DMS53 (cell line): ENCODE measurements at regions not wholly inside any gene's neighbourhood (a gene's known extent, or its start where the extent isn't known, plus 50 kb on each side); places are given as distances from the start of the nearest gene placed in this dataset.

Experiments used
- DNase-seq: peaks from one replicate; lab custom pipeline; 2025; lab: John Stamatoyannopoulos, UW

DNA sequence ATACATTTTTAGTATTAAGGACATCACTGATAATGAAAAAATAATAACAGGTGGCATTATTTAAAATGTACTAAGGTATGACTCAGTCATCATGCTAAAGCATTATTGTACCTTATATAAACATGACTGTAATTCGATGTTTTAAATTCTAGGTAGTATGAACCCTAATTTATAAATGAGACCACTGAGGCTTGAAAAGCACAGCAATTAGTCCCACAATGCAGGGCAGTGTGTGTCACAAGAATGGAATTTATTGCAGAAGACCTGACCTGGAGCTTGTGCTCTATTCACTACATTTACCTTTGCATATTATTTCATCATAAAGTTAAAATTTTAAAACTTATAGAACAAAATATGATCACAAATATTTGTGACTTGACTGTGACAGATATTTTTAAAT is 358.5 kb upstream of the DSEL start:
- DNase-seq: peak; percentile 15

GRCh38 chr18:67865400-67865799 is 348.9 kb upstream of the DSEL start:
- no peak for DNase-seq

- DNase-seq: peak; percentile 35
Measured at GRCh38 chr18:67864677-67865340, 348.3 kb upstream of the DSEL start.

GRCh38 chr18:67862069-67862468 is 345.5 kb upstream of the DSEL start:
- DNase-seq: no peak

DNA sequence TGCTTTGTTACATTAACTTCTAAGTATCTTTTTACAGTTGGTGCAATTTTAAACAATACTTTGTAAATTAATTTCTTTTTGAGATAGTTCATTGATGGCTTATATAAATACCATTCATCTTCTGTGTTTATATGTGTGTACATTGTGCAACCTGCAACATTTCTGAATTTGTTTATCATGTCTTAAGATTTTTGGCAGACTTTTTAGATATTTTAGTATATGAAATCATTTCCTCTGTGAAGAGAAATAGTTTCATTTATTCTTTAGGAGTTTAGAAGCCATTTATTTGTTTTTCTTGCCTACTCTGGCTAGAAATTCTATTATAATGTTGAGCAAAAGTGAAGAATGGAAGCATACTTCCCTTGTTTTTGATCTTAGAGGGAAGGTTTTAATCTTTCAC is 337.8 kb upstream of the DSEL start:
- no peak for DNase-seq

GRCh38 chr18:67846422-67847098 is 330.0 kb upstream of the DSEL start:
- DNase-seq: no peak

- DNase-seq: peak; percentile 49
Measured at GRCh38 chr18:67845035-67845434, 328.5 kb upstream of the DSEL start.

DNA sequence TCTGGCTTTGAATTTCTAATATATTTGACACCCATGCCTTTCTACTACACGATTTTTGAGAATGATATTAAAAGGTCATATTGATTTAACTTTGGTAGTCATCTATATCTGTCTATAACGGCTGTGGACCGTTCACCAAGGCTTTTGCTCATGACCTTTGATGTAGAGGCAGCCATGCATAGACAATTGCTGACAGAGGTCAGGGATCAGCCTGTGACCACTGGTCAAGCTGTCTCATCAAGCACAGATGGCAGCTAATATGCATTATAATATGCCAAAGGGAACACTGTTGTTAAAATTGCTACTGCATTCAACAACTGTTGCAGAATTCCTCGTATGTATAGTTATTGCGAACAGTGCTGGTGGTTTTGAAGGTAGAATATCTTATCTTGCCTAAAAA is 323.9 kb upstream of the DSEL start:
- no peak for DNase-seq

- DNase-seq: no peak
Measured at GRCh38 chr18:67818432-67818831, 301.9 kb upstream of the DSEL start.

- DNase-seq: no peak
Measured at GRCh38 chr18:67815280-67815679, 298.8 kb upstream of the DSEL start.

- DNase-seq: no peak
Measured at GRCh38 chr18:67813380-67814028, 297.0 kb upstream of the DSEL start.

GRCh38 chr18:67805261-67805660 is 288.7 kb upstream of the DSEL start:
- DNase-seq: peak; percentile 79

DNA sequence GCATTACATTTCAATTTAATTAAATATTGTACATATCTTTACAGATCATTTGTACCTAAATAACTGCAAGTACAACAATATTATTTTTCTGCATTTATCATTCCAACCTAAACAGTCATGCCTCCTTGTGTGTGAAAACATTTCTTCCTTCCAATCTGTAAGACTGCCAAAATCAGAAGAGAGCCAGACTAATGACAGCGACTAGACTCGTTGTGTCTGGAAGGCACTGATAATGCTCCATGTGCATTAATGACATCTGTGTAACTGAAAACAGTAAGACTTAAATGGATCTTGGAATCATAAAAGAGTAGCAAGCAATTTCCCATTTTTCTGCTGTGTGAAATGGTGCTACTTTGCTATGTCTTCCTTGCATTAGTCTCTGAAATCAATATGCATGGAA is 278.0 kb upstream of the DSEL start:
- DNase-seq: no peak

- DNase-seq: no peak
Measured at GRCh38 chr18:67790527-67790926, 274.0 kb upstream of the DSEL start.

- no peak for DNase-seq
Measured at GRCh38 chr18:67789165-67789545, 272.6 kb upstream of the DSEL start.

DNA sequence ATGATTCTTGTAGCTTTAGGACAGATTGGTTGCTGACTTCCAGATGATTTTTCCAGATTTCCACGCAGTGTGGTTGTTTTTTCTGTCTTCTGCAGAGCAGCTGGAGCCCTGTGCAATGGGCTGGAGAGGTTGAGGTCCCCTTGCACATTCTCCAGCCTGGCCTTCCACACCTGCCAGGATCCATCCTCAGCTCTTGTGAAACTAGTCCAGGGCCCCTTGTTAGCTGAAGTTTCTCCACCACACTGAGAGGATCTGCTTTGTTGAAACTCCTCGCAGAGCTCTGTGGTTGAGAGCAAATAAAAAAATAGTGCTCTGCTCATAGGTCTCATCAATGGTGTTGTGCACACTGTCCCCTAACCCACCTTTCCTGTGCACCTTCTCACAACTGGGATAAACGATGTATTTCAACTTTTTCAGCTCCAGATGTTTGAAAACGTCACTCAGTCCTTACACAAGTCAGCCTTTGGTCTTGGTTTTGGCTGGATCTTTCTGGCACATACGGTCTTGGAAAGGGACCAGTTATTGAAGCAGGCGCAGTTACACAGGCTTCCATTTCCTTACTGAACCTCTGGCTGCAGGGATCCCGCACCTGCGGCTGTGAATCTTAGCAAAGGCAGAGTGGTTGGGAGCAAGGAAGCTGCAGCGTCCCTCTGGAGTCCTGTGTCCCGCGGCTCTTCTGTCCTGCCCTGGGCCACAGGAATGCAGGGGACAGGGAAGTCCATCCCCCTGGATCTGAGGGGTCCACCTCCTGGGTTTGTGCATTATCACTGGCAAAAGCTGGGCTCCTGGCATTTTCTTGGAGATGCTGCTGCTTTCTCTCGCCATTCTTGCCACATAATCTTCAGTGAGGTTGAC is 272.0 kb upstream of the DSEL start:
- no peak for DNase-seq

DNA sequence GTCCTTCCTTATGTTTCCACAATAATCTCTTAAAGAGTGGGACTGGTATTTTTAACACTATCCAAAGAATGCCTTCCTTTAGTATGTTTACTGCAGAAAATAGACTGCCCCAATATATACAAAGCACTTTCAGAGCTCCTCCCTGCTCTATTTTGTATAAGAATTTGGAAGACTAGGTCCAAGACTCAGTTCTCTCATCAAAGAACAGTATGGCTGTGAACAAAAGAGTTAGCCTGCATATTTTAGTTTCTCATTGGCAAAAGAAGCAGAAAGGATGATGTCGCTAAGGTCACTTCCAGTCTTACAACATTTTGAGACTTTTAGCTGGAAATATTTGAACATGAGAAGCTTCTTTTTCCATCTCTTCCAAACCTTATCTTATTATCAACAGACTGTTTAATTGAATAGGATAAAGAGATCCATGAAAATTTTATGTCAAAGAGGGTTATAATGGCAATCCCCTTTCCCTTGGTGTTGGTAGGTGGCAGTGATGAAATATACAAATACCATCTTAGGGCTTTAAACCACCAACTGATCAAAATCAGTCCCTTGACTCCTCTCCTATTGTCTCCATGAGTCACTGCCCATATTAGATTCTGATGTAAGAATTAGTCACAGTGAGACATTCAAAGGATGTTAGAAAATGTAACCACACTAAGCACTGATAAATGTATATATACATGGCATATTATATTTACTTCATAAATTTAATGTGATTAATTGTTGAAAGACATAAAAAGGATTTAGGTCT is 266.9 kb upstream of the DSEL start:
- peak; percentile 76 for DNase-seq

DNA sequence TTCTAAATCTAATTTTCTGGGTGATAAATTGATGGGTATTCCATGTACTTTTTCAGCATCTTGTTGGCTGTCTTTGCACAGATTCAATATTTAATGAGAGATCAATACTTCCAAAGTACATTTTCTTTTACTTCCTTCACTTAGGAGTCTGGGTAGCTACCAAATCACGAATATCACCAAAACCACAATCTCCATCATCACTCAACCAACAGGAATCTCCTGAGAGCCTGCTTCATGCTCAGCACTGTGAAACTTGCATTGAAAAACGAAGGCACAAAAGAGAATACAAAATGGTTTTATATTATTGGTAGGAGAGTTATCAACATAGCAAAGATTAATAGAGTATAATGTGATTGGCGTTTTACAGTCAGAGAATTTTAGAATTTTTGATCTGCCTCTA is 261.5 kb upstream of the DSEL start:
- DNase-seq: no peak

DNA sequence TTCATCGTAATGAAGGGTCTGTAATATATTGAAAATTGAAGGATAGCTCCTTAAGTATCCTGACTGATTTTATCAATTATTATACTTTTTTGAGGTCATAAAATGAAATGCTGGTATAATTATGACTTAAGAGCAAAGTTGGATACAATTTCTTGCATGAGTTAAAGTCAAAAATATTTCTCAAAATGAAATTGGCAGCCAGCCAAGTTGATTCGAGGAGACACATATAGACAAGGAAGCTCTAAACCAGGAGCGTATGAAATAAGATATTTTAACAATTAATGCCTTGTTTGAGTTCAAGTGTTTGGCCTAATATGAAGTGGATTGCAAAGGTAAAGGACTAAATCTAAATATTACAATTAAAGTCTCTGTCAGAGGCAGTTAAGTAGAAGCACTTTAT is 260.4 kb upstream of the DSEL start:
- peak; percentile 62 for DNase-seq

GRCh38 chr18:67771271-67771670 is 254.8 kb upstream of the DSEL start:
- peak; percentile 23 for DNase-seq

GRCh38 chr18:67770520-67770919 is 254.0 kb upstream of the DSEL start:
- no peak for DNase-seq

DNA sequence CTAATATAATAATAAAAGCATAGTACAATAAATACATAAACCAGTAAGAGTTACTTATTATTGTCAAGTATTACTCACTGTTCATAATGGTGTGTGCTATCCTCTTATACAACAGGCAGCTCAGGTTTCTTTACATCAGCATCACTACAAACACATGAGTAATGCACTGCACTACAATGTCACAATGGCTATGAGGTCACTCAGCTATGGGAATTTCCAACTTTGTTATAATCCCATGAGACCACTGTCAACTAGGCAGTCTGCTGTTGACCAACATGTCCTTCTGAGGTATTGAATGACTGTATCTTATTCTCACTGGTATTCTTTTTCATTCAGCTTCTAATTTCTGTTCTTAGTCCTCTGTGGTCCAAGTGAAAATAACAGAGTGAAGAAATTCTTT is 250.4 kb upstream of the DSEL start:
- peak; percentile 98 for DNase-seq
